DMS114 treated with DMSO at 0.1 percent for 48 hours (cell line): ENCODE measurements at regions not wholly inside any gene's neighbourhood (a gene's known extent, or its start where the extent isn't known, plus 50 kb on each side); places are given as distances from the start of the nearest gene placed in this dataset.

Experiments used
- DNase-seq: peaks from one replicate; lab custom pipeline; 2025; ENCODE audit not compliant: unreplicated experiment; lab: John Stamatoyannopoulos, UW

DNA sequence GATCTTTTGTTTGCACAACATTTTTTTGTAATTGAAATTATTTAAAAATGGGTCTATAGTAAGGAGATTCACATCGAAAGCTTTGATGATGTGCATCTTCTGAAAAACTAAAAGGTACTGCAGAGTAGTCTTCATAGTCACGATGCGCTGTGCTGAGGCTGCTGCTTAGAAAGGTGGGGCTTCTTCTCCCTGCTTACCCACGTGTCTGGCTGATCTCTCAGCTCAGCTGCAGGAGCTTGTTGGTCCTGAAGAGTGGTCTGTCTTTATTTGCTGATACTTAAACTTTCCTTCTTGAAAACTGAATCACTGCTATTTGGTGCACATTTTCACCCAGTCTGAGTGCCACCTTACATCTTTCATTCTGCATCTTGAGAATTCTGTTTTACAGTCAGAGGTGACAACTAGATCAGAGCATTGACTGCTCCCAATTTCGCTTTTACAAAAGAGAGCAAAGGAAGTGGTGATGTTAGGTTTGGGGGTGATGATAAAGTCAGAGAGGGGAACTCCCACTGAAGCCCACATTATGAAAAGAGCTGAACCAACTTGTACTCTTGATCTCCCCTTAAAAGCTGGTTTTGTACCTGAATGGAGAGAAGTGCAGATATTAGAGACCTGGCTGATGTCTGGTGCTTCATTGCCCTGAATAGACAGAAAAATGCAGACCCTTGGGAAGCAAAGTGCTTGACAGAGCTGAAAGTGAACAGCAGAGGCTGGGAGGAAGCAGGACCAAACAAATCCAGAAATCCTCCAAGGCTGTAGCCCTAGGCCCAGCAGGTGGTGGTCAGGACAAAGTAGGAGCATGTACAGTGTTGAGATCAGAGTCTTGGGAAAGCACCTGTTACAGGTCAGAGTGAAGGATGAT, 984.5 kb downstream of the TSN start:
- no peak for DNase-seq

DNA sequence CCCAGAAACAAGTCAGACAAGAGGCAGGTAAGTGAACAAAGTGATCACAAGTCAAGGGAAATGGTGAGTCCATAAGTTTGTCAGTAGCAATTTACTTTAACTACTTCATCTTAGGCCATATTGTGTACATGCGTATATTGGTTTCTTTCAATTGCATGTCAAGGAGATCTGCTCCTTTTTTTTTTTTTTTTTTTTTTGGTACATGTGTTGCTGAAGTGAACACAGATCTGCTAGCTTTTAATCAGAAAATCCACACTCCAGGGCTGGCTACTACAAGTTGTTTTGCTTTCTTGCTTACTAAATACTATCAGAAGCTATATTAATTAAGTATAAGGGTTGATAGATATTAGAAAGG, 985.1 kb downstream of the TSN start:
- DNase-seq: no peak

GRCh38 chr2:122741403-122741802, 986.0 kb downstream of the TSN start:
- no peak for DNase-seq

GRCh38 chr2:122743021-122743675, 987.7 kb downstream of the TSN start:
- DNase-seq: no peak

DNA sequence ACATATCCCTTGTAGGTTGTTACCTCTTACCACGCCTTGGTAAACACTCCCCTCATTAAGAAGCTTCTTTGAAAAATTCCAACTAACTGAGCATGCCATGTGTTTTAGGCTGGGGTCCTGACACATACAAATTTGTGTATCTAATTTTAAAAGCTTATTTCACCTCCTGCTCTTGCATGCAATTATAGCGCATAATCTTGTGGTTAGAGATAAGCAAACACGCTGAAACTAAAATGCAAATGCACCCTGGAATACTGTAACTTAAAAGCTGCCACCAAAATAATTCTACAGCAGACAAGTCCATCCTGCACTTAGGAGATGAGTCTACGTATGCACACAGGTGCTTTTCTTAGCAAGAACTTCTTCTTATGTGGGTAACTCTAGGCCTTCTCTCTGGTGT, 990.2 kb downstream of the TSN start:
- no peak for DNase-seq

DNA sequence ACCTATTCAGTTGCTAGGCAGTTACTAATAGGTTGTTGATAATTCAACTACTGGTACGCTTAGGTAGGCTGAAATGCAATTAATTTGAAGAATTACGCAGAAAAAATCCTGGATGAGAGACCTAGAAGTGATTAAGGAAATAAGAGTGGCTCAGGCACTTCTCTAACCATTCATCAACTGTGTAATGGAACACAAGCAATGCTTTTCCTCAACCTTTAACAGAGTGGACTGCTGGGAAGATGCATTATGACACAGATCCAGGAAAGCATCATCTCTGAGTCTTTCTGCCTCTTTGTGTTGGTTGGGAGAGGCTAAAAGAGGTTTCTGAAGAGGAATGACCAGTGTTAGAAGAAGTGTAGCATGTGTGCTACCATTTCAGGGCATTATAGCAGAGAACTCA, 992.2 kb downstream of the TSN start:
- DNase-seq: no peak

- no peak for DNase-seq
Measured at GRCh38 chr2:122748552-122749011, 993.1 kb downstream of the TSN start.

DNA sequence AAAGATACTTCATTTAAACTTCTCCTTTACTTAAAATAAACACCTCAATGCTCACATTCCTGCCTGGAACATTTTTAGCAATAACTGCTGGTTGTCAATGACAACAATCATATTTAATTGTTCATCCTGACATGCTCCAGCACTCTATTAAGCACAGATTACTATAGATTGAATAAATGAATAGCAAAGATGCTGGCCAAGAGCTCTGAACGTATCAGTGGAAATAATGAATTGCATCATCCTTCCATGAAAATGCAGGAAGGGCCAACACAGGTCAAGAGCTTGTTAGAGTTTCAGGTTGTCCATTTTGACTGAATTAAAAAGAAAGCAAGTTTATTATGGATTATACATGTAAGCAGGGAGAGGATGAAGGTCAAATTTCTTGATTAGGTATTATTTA, 994.0 kb downstream of the TSN start:
- no peak for DNase-seq

DNA sequence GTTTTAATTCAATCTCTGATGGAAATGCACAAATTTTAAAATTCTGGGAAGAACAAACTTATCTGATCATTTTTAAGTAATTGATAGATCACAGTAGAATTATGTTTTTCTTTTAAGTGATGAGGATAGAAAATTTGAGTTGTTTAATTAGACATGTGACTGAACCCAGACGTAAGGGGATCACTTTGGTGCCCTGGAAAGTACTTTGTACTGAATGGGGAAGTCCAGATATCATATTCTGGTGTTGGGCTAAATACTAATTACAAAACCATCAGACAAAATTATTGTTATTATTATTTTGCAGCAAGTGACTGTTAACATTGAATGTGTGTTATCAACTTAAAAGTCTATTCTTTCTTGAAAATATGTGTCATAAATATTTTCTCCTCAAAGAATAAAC, 994.6 kb downstream of the TSN start:
- no peak for DNase-seq

GRCh38 chr2:122750808-122751207, 995.4 kb downstream of the TSN start:
- DNase-seq: no peak

GRCh38 chr2:122753336-122753735, 997.9 kb downstream of the TSN start:
- no peak for DNase-seq

DNA sequence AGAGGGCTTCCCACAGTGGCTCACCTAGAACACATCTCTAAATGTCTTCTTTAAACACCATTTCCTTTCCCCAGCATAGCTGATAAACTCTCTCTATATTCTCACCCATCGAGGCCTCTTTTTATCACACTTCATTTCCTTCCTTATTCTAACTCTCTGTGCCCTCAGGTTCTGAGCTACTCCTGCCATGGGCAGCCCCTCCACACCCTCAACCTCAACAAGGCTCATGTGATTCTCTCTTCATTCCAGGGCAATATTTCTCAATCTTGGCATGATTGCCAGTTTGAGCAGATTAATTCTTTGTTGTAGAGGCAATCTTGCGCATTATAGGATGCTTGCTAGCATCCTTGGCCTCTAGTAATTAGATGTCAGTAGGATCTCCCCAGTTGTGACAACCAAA, 999.1 kb downstream of the TSN start:
- no peak for DNase-seq

GRCh38 chr2:122755281-122755780, 999.9 kb downstream of the TSN start:
- DNase-seq: no peak

- DNase-seq: no peak
Measured at GRCh38 chr2:122758967-122759366, 1003.5 kb downstream of the TSN start.

DNA sequence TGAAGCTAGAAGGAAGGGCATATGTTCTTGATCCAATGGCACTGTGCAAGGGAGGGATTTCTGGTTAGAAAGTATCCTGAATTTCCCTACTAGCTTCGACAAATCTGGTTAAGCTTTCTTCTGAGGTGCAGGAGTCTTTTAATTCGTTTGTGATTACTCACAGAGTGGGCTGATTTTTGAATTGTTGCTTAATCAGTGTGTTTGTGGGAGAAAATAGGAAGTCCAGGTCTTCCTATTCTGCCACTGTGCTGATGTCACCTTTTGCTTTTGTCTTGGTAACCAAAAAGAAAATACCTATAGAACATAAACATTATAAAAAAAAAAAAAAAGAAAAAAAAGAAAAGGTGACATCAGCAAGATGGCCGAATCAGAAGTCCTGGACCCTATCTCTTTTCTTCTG, 1008.6 kb downstream of the TSN start:
- no peak for DNase-seq

GRCh38 chr2:122780251-122780650, 1024.8 kb downstream of the TSN start:
- DNase-seq: no peak

DNA sequence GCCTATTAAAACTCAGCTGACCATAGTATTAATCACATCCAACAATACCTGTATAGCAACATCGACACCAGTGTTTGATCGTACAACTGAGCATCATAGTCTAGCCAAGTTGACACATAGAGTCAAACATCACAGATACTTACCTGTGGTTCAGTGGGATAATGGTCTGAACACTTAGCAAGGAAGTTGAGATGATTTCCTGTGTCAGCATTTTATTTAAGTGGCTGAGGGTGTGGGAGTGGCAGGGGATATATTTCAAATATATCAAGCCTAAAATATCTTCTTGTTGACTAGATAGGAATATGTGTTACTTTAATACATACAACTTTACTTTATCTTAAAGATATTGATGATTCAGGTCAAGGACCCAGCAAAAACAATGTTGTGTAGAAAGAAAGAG, 1038.6 kb downstream of the TSN start:
- DNase-seq: no peak

GRCh38 chr2:122795763-122796162, 1040.3 kb downstream of the TSN start:
- DNase-seq: no peak

DNA sequence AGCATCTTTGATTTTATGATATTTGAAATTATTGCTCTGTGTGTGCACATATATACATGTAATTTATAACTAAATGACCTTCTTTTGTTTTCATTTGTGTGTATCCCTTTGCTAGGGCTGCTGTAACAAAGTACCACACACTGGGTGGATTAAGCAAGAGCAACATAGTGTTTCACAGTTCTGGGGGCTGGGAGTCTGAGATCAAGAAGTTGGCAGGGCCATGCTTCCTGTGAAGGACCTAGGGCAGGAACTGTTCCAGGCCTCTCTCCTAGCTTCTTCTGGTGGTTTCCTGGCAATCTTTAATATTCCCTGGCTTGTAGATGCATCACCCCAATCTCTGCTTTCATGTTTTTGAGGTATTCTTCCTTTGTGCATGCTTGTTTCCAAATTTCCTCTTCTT, 1043.9 kb downstream of the TSN start:
- DNase-seq: no peak

DNA sequence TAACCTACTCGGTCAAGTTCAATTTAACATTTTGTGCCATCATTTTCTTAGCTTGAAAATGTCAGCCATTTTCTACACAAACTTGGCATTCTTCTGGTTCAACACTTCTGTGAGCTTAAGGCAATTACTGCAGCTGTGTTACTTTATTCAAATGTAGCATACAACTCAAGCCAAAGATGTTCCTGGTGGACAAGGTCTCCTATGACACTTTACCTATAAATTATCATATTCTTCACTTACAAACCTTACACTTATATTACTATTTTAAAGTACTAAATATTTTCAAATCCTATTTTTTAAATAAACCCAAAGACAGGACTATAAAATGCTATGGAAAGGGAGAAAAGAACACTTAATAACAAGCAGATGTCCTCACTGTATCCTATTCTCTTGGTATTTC, 1045.3 kb downstream of the TSN start:
- no peak for DNase-seq

DNA sequence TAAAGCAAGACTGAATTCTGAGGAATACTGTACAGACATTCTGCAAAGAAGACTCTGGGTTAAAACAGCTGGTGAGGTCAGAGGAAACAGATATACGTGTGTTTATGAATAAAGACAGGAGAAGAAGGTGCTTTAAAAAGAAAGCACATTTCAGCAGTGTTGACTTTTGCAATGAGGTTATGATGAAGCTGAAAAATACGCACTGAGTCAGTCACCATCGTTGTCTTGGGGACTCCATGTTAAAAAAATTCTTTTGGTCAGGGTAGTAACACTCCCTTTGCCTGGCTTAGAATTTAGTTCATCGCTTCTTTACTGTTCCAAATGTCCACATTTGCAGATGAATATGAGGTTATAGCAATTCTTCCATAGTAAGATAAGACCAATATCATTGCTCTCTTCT, 1049.0 kb downstream of the TSN start:
- DNase-seq: no peak

DNA sequence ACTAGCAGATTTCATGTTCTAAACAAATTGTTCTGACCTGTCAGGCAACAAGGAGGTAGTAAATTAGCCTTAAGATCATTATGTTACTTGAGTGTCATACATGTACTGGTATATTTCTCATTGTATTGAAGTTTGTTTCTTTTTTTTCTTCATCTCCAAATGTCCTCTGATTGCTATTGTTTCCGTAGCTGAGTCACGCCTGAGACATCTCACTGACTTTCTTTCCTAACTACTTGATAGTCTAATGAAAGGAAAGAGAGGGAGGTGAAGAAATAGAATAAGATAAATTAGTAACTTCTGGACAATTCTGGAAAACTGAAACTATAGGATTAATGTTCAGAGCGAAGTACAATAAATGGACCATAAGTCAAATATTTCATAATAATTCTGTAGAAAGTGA, 1049.9 kb downstream of the TSN start:
- no peak for DNase-seq
